ENCODE measurements at regions not wholly inside any gene's neighbourhood (a gene's known extent, or its start where the extent isn't known, plus 50 kb on each side); places are given as distances from the start of the nearest gene placed in this dataset.

DNA sequence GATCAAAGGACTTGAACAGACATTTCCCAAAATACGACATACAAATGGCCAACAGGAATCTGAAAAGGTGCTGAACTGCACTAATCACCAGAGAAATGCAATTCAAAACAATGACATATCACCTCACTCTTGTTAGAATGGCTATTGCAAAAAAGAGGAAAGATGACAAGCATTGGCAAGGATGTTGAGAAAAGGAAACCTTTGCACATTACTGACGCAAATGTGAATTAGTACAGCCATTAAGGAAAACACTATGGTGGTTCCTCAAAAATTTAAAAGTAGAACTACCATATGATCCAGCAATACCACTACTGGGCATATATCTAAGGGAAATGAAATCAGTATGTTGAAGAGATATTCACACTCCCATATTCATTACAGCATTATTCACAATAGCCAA lies 57.7 kb upstream of the ASPRV1 start:
- TF ChIP-seq, protein P1, sequence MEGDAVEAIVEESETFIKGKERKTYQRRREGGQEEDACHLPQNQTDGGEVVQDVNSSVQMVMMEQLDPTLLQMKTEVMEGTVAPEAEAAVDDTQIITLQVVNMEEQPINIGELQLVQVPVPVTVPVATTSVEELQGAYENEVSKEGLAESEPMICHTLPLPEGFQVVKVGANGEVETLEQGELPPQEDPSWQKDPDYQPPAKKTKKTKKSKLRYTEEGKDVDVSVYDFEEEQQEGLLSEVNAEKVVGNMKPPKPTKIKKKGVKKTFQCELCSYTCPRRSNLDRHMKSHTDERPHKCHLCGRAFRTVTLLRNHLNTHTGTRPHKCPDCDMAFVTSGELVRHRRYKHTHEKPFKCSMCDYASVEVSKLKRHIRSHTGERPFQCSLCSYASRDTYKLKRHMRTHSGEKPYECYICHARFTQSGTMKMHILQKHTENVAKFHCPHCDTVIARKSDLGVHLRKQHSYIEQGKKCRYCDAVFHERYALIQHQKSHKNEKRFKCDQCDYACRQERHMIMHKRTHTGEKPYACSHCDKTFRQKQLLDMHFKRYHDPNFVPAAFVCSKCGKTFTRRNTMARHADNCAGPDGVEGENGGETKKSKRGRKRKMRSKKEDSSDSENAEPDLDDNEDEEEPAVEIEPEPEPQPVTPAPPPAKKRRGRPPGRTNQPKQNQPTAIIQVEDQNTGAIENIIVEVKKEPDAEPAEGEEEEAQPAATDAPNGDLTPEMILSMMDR (IDR thresholded peaks at IDR 0.05) = no peak
- TF ChIP-seq EZH2 (IDR thresholded peaks at IDR 0.05) = no peak

All from neural progenitor cell (in vitro differentiated cells).